ENCODE measurements at regions not wholly inside any gene's neighbourhood (a gene's known extent, or its start where the extent isn't known, plus 50 kb on each side); places are given as distances from the start of the nearest gene placed in this dataset.

GRCh38 chr1:182260516-182260915 is 131.1 kb downstream of the GLUL start:
- TF ChIP-seq EZH2phosphoT487 (IDR thresholded peaks at IDR 0.05; ENCODE audit: low read length) (no peak), CTCF (IDR thresholded peaks at IDR 0.05; ENCODE audit: low read length) (no peak)

Data from MM.1S (cell line).